Stimulated activated CD8-positive, alpha-beta memory T cell treated with anti-CD3 and anti-CD28 coated beads, Interleukin-12 subunit alpha, Interleukin-12 subunit beta, amount 100 ng/mL, for 1 hour (primary cell): ENCODE measurements at regions not wholly inside any gene's neighbourhood (a gene's known extent, or its start where the extent isn't known, plus 50 kb on each side); places are given as distances from the start of the nearest gene placed in this dataset.
"Not testable (repeated sequence)": the region's sequence is repeated elsewhere in the genome, so short reads cannot be mapped to it uniquely, and the experiment has no call there.

ENCODE experiments used
- DNase-seq: peaks from one replicate; pipeline ENCODE4 v3.0.0-alpha.2; 2020; ENCODE audit warnings: low read depth

- no peak for DNase-seq
Measured at GRCh38 chr19:33866696-33867095, 70.0 kb downstream of the KCTD15 start.

GRCh38 chr19:33868076-33868735 is 71.5 kb downstream of the KCTD15 start:
- no peak for DNase-seq

GRCh38 chr19:33868788-33869412 is 72.2 kb downstream of the KCTD15 start:
- no peak for DNase-seq

GRCh38 chr19:33870298-33870932 is 73.7 kb downstream of the KCTD15 start:
- not testable (repeated sequence) for DNase-seq

- no peak for DNase-seq
Measured at GRCh38 chr19:33871605-33872004, 74.9 kb downstream of the KCTD15 start.

GRCh38 chr19:33872445-33873320 is 76.0 kb downstream of the KCTD15 start:
- DNase-seq, result no peak

GRCh38 chr19:33875071-33875470 is 78.4 kb downstream of the KCTD15 start:
- no peak for DNase-seq

GRCh38 chr19:33876192-33876591 is 79.5 kb downstream of the KCTD15 start:
- DNase-seq, result no peak

- no peak for DNase-seq
Measured at GRCh38 chr19:33878030-33878544, 81.4 kb downstream of the KCTD15 start.

- DNase-seq, result no peak
Measured at GRCh38 chr19:33878910-33879810, 82.5 kb downstream of the KCTD15 start.

GRCh38 chr19:33879818-33880575 is 83.3 kb downstream of the KCTD15 start:
- no peak for DNase-seq

- no peak for DNase-seq
Measured at GRCh38 chr19:33883859-33884519, 87.3 kb downstream of the KCTD15 start.

- DNase-seq, result no peak
Measured at GRCh38 chr19:33885236-33885635, 88.6 kb downstream of the KCTD15 start.

- DNase-seq, result no peak
Measured at GRCh38 chr19:33887891-33888290, 91.2 kb downstream of the KCTD15 start.

GRCh38 chr19:33888665-33889064 is 92.0 kb downstream of the KCTD15 start:
- no peak for DNase-seq

- no peak for DNase-seq
Measured at GRCh38 chr19:33890569-33890968, 93.9 kb downstream of the KCTD15 start.

- DNase-seq, result no peak
Measured at GRCh38 chr19:33891773-33892172, 95.1 kb downstream of the KCTD15 start.

GRCh38 chr19:33894787-33895186 is 98.1 kb downstream of the KCTD15 start:
- no peak for DNase-seq

GRCh38 chr19:33895366-33895765 is 98.7 kb downstream of the KCTD15 start:
- DNase-seq, result no peak
